Upper lobe of left lung (tissue), 6 donors: ENCODE measurements at regions not wholly inside any gene's neighbourhood (a gene's known extent, or its start where the extent isn't known, plus 50 kb on each side); places are given as distances from the start of the nearest gene placed in this dataset.

Source experiments
- ATAC-seq, 2 donors: fragments of 200-7000 bp; cut with Tn5 transposase; one replicate each; pipeline ENCODE4 v1.9.1; 2022; ENCODE audit warnings: mild to moderate bottlenecking in 2 of 2, moderate library complexity in 2 of 2; ENCODE audit not compliant: low FRiP score in 2 of 2
- DNase-seq, 2 donors: peaks; one replicate each; pipeline ENCODE4 v3.0.0-alpha.2; 2019 to 2020
- H3K27ac ChIP-seq, 4 donors: fragments of 200-600 bp; sonication (generic); one replicate each; pipeline ENCODE4 v1.5.1; 2016 to 2019
- H3K27me3 ChIP-seq, 4 donors: fragments of 200-600 bp; sonication (generic); one replicate each; pipeline ENCODE4 v1.5.1; 2017 to 2019
- H3K36me3 ChIP-seq, 4 donors: fragments of 200-600 bp; sonication (generic); one replicate each; pipeline ENCODE4 v1.5.1; 2016 to 2019
- H3K4me1 ChIP-seq, 4 donors: fragments of 200-600 bp; sonication (generic); one replicate each; pipeline ENCODE4 v1.5.1; 2018 to 2019
- H3K4me3 ChIP-seq, 4 donors: fragments of 200-600 bp; sonication (generic); one replicate each; pipeline ENCODE4 v1.5.1; 2017 to 2019; ENCODE audit warnings: mild to moderate bottlenecking in 2 of 4, moderate library complexity in 1 of 4
- H3K9me3 ChIP-seq, 4 donors: fragments of 200-600 bp; sonication (generic); one replicate each; pipeline ENCODE4 v1.5.1; 2018 to 2019
- EP300 ChIP-seq, 4 donors: sonication (generic); formaldehyde crosslinking; IDR thresholded peaks; one replicate each; pipeline ENCODE4 v1.5.1; 2017; ENCODE audit warnings: antibody characterized with exemption in 4 of 4, control low read depth in 2 of 4
- POLR2A ChIP-seq, 4 donors: fragments of 450-650 bp; IDR thresholded peaks; one replicate each; pipeline ENCODE4 v1.5.1; 2016 to 2017; ENCODE audit warnings: antibody characterized with exemption in 4 of 4, mild to moderate bottlenecking in 2 of 4
- POLR2AphosphoS5 ChIP-seq, 2 donors: sonication (generic); formaldehyde crosslinking; IDR thresholded peaks; one replicate each; pipeline ENCODE4 v1.5.1; 2017; ENCODE audit warnings: antibody characterized with exemption in 2 of 2
- WGBS, 2 donors: methylation state at CpG; one replicate each; pipeline ENCODE4 v1.1.5; 2017 to 2018; 5-methylcytosine and 5-hydroxymethylcytosine counted together
- TF ChIP-seq, protein P1 (sequence below), 6 experiments: fragments of 450-650 bp in 4 of 6; fragments of 200-600 bp in 2 of 6; sonication (generic) in 2 of 6; IDR thresholded peaks; one replicate each; pipeline ENCODE4 v1.5.1; 2016 to 2019; ENCODE audit warnings: antibody characterized with exemption in 6 of 6
- donor health status: DM: no; HTN: no; CAD: no; lungs with moderate emphysema.
- donor health status: DM: no; HTN: yes; CAD: no; lungs with severe emphysema.

DNA sequence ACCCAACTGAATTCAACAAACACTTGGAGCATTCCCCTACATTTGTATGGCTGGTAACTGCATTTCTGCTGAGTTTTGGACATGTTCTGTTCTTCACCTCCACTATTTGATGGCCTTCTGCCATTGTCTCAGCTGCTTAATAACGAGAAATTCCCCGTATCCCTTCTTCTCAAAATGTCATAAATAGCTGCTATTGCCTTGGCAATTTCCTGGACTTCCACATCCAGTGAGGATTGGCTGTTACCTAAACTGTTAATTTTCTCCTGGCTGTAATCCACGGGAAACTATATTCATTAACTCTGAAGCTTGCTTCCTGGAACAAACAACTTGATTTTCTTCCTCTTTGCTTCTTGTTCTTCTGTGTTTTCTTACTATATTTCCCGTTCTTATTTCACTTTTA lies 69.5 kb upstream of the TDRD3 start:
- ATAC-seq (no peak), DNase-seq (no peak)
- Histone ChIP-seq H3K27ac (no peak overlapping the region), H3K36me3 (no peaks in the 10 kb centered on the region), H3K4me1 (peaks cover 0 to 13% (median 6%) of the 10 kb centered on the region in 4 donors), H3K9me3 (no peaks in the 10 kb centered on the region), H3K4me3 (no peak overlapping the region), H3K27me3 (no peaks in the 10 kb centered on the region)
- TF ChIP-seq, protein P1, sequence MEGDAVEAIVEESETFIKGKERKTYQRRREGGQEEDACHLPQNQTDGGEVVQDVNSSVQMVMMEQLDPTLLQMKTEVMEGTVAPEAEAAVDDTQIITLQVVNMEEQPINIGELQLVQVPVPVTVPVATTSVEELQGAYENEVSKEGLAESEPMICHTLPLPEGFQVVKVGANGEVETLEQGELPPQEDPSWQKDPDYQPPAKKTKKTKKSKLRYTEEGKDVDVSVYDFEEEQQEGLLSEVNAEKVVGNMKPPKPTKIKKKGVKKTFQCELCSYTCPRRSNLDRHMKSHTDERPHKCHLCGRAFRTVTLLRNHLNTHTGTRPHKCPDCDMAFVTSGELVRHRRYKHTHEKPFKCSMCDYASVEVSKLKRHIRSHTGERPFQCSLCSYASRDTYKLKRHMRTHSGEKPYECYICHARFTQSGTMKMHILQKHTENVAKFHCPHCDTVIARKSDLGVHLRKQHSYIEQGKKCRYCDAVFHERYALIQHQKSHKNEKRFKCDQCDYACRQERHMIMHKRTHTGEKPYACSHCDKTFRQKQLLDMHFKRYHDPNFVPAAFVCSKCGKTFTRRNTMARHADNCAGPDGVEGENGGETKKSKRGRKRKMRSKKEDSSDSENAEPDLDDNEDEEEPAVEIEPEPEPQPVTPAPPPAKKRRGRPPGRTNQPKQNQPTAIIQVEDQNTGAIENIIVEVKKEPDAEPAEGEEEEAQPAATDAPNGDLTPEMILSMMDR (IDR thresholded peaks at IDR 0.05): no peak
- no peak for TF ChIP-seq POLR2AphosphoS5 (IDR thresholded peaks at IDR 0.05)
- no peak for TF ChIP-seq POLR2A (IDR thresholded peaks at IDR 0.05)
- TF ChIP-seq EP300 (IDR thresholded peaks at IDR 0.05): no peak
- 25 to 33% methylated on average over 4 of the region's 4 CpGs for WGBS, 2 donors

DNA sequence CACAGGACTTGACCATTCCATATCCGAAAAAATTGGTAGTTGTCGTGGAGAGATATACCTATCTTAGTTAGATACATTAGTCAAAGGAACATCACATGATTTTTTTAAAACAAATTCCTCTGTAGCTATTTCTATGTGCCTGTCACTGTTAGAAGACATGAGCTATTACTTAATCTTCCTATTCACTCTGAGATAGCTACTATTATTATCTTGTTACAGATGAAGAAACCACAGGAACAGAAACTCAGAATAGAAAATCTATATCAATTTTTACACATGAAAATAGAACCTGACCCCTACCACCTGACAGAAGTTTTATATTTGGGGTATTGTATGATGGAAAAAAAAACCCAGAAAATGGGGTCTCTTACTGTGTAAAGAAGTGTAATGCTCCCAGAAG lies 68.9 kb upstream of the TDRD3 start:
- 48 to 52% methylated on average over 2 of the region's 2 CpGs for WGBS, 2 donors
- DNase-seq: no peak
- no peak for ATAC-seq
- Histone ChIP-seq H3K9me3 (no peaks in the 10 kb centered on the region), H3K4me1 (peaks cover 0 to 13% (median 6%) of the 10 kb centered on the region in 4 donors), H3K27me3 (no peaks in the 10 kb centered on the region), H3K36me3 (no peaks in the 10 kb centered on the region), H3K27ac (no peak overlapping the region), H3K4me3 (no peak overlapping the region)
- TF ChIP-seq POLR2AphosphoS5 (IDR thresholded peaks at IDR 0.05): no peak
- no peak for TF ChIP-seq POLR2A (IDR thresholded peaks at IDR 0.05)
- TF ChIP-seq, protein P1 (IDR thresholded peaks at IDR 0.05): no peak
- TF ChIP-seq EP300 (IDR thresholded peaks at IDR 0.05): no peak

DNA sequence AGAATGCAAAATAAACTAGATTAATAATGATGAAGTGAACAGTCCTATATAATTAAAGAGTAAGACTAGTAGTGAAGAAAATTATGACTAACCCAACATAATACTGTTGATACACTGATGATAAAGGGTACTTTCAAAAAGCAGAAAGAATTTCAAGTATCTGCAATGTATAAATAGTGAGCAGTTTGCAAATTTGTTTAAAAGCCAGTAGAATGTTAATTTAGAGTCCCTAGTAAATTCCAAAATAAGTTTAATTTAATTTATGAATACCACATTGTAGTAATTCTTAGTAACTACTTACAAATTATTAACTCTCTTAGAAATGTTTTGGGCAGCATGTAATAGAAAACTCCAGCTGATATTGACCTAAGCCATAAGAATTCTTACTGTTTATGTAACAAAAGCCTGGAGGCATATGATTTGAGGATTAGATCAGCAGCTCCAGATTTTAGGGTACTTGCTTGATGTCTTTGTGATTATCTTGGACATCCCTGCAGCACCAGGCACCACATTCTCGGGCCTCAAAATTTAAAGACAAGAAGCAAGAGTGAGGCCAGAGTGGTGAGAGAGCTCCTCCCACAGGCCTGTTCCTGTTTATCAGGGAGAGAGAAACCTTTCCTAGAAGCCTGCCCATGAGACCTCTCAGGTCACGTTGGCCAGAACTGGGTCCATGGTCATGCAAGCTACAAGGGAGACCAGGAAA lies 67.6 kb upstream of the TDRD3 start:
- peaks cover 0 to 13% (median 6%) of the 10 kb centered on the region in 4 donors for H3K4me1 ChIP-seq
- 30 to 51% methylated on average over 2 of the region's 2 CpGs for WGBS, 2 donors
- DNase-seq: peak in 1 of 2 donors; percentile 53
- H3K4me3 ChIP-seq: no peak overlapping the region
- H3K27ac ChIP-seq: no peak overlapping the region
- ATAC-seq: peak; percentile 55 to 60
- H3K36me3 ChIP-seq: no peaks in the 10 kb centered on the region
- H3K27me3 ChIP-seq: no peaks in the 10 kb centered on the region
- TF ChIP-seq, protein P1 (IDR thresholded peaks at IDR 0.05): peak in 2 of 6 experiments; percentile 17 to 26
- TF ChIP-seq POLR2A (IDR thresholded peaks at IDR 0.05): no peak
- H3K9me3 ChIP-seq: no peaks in the 10 kb centered on the region

DNA sequence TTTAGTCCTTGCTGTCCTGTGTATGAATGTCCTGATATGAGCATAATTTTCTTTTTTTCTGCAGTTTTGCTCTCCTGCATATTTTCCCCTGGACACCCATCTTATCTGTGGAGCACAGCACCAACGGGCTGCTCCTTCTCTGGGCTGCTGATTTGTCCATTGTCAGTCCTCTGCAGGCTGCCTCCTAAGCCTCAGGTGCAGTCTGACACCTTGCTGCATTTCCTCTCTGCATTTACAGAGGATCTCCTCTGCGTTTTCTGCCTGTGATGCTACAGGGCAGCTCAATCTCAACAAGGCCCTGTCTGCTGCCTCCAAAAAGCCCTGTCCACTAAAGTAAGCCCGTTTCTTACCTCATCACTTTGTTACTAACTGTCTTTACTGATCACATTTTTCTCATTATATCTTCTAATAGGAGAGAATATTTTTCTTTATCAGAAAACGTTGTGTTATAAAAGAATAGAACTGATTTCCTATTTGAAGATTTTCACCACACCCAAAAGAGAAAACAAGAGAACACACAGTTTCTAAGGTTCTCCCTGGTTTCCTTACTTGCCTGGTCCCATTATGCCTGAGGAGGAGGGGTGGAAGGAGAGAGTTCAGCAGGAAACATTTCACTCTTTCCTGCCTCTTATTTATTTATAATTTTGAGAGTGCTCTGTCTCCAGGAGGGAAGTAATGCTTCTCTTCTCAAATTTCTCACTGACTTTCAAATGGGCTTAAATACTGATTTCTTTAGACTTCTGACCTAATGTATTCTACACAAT lies 65.6 kb upstream of the TDRD3 start:
- H3K36me3 ChIP-seq: no peaks in the 10 kb centered on the region

More for the DNA sequence above, 65.6 kb upstream of the TDRD3 start:
- Histone ChIP-seq H3K4me1 (peaks cover 0 to 13% (median 6%) of the 10 kb centered on the region in 4 donors), H3K27me3 (no peaks in the 10 kb centered on the region), H3K27ac (no peak overlapping the region), H3K4me3 (no peak overlapping the region), H3K9me3 (no peaks in the 10 kb centered on the region)
- DNase-seq: no peak
- TF ChIP-seq EP300 (IDR thresholded peaks at IDR 0.05) (no peak), POLR2A (IDR thresholded peaks at IDR 0.05) (no peak), POLR2AphosphoS5 (IDR thresholded peaks at IDR 0.05) (no peak)
- TF ChIP-seq, protein P1 (IDR thresholded peaks at IDR 0.05): no peak
- 48 to 49% methylated on average over 4 of the region's 4 CpGs for WGBS, 2 donors
- ATAC-seq: no peak
